Smooth muscle cell (in vitro differentiated cells): ENCODE measurements at regions not wholly inside any gene's neighbourhood (a gene's known extent, or its start where the extent isn't known, plus 50 kb on each side); places are given as distances from the start of the nearest gene placed in this dataset.
A peak's percentile ranks its signal among the peaks of the same experiment; 100 is the strongest.

Source experiments
- DNase-seq: peaks from one replicate; lab custom pipeline; 2025; ENCODE audit not compliant: unreplicated experiment; lab: John Stamatoyannopoulos, UW
- H2AFZ ChIP-seq: fragments of 200-600 bp; sonication (generic); 2 replicates; pipeline ENCODE4 v1.6.0; 2016; ENCODE audit warnings: antibody characterized with exemption, low read depth, mild to moderate bottlenecking
- H3F3A ChIP-seq: fragments of 200-600 bp; sonication (generic); 2 replicates; pipeline ENCODE4 v1.6.0; 2017; ENCODE audit warnings: antibody characterized with exemption, low read depth
- H3K27ac ChIP-seq: fragments of 200-600 bp; sonication (generic); 2 replicates; pipeline ENCODE4 v1.5.1; 2016; ENCODE audit warnings: low read depth, mild to moderate bottlenecking
- H3K27me3 ChIP-seq: fragments of 200-600 bp; sonication (generic); 2 replicates; pipeline ENCODE4 v1.6.1; 2016; ENCODE audit warnings: low read depth, mild to moderate bottlenecking
- H3K36me3 ChIP-seq: fragments of 200-600 bp; sonication (generic); 2 replicates; pipeline ENCODE4 v1.5.1; 2016; ENCODE audit warnings: low read depth
- H3K4me1 ChIP-seq: fragments of 200-600 bp; sonication (generic); 2 replicates; pipeline ENCODE4 v1.5.1; 2016; ENCODE audit warnings: low read depth
- H3K4me2 ChIP-seq: fragments of 200-600 bp; sonication (generic); 2 replicates; pipeline ENCODE4 v1.6.0; 2016; ENCODE audit warnings: mild to moderate bottlenecking
- H3K4me3 ChIP-seq: fragments of 200-600 bp; sonication (generic); 2 replicates; pipeline ENCODE4 v1.5.1; 2016; ENCODE audit warnings: mild to moderate bottlenecking
- H3K79me2 ChIP-seq: fragments of 200-600 bp; sonication (generic); 2 replicates; pipeline ENCODE4 v1.6.0; 2016; ENCODE audit warnings: low read depth, mild to moderate bottlenecking
- H3K9ac ChIP-seq: fragments of 200-600 bp; sonication (generic); 2 replicates; pipeline ENCODE4 v1.6.0; 2016; ENCODE audit warnings: low read depth
- H3K9me3 ChIP-seq: fragments of 200-600 bp; sonication (generic); replicated peaks from 2 replicates; pipeline ENCODE4 v1.5.1; 2016; ENCODE audit warnings: low read depth
- H4K20me1 ChIP-seq: fragments of 200-600 bp; sonication (generic); 2 replicates; pipeline ENCODE4 v1.6.0; 2016; ENCODE audit warnings: low read depth
- WGBS: methylation state at CpG from one replicate; pipeline ENCODE4 v1.1.7; 2016; ENCODE audit warnings: low lambda C conversion rate; 5-methylcytosine and 5-hydroxymethylcytosine counted together
- TF ChIP-seq, protein P1 (sequence below): fragments of 200-600 bp; sonication (generic); IDR thresholded peaks from 2 replicates; pipeline ENCODE4 v1.5.1; 2017; ENCODE audit warnings: borderline replicate concordance, mild to moderate bottlenecking, antibody characterized with exemption; ENCODE audit not compliant: insufficient read depth, poor library complexity, severe bottlenecking

DNA sequence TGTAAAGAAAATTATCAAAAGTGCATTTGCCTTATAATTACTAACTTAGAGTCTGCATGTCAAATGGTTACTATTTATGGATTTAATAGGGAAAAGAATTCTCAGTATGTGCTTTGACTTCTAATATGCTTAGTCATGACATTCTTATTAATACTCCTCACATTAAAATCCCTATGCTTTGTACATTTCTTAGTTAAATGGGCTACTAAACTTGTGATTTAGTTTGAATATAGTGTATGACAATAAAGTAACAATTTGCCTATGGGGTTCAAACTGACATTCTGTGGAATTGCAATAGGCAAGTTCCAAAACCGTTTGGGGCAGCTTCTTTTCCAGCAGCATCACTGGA, 361.9 kb upstream of the TMTC1 start:
- no peaks in the 10 kb centered on the region for H3K27me3 ChIP-seq
- H3K4me3 ChIP-seq, result no peak overlapping the region
- WGBS, result 78% methylated on average over 1 of the region's 1 CpG
- H3K27ac ChIP-seq, result no peak overlapping the region
- H4K20me1 ChIP-seq, result no peaks in the 10 kb centered on the region
- no peak overlapping the region for H3K9ac ChIP-seq
- no peaks in the 10 kb centered on the region for H3F3A ChIP-seq
- no peaks in the 10 kb centered on the region for H3K36me3 ChIP-seq
- H3K9me3 ChIP-seq, result no peaks in the 10 kb centered on the region
- no peak overlapping the region for H3K4me2 ChIP-seq
- H3K4me1 ChIP-seq, result no peaks in the 10 kb centered on the region
- TF ChIP-seq, protein P1, sequence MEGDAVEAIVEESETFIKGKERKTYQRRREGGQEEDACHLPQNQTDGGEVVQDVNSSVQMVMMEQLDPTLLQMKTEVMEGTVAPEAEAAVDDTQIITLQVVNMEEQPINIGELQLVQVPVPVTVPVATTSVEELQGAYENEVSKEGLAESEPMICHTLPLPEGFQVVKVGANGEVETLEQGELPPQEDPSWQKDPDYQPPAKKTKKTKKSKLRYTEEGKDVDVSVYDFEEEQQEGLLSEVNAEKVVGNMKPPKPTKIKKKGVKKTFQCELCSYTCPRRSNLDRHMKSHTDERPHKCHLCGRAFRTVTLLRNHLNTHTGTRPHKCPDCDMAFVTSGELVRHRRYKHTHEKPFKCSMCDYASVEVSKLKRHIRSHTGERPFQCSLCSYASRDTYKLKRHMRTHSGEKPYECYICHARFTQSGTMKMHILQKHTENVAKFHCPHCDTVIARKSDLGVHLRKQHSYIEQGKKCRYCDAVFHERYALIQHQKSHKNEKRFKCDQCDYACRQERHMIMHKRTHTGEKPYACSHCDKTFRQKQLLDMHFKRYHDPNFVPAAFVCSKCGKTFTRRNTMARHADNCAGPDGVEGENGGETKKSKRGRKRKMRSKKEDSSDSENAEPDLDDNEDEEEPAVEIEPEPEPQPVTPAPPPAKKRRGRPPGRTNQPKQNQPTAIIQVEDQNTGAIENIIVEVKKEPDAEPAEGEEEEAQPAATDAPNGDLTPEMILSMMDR, result no peak
- no peaks in the 10 kb centered on the region for H3K79me2 ChIP-seq
- no peak overlapping the region for H2AFZ ChIP-seq
- no peak for DNase-seq

DNA sequence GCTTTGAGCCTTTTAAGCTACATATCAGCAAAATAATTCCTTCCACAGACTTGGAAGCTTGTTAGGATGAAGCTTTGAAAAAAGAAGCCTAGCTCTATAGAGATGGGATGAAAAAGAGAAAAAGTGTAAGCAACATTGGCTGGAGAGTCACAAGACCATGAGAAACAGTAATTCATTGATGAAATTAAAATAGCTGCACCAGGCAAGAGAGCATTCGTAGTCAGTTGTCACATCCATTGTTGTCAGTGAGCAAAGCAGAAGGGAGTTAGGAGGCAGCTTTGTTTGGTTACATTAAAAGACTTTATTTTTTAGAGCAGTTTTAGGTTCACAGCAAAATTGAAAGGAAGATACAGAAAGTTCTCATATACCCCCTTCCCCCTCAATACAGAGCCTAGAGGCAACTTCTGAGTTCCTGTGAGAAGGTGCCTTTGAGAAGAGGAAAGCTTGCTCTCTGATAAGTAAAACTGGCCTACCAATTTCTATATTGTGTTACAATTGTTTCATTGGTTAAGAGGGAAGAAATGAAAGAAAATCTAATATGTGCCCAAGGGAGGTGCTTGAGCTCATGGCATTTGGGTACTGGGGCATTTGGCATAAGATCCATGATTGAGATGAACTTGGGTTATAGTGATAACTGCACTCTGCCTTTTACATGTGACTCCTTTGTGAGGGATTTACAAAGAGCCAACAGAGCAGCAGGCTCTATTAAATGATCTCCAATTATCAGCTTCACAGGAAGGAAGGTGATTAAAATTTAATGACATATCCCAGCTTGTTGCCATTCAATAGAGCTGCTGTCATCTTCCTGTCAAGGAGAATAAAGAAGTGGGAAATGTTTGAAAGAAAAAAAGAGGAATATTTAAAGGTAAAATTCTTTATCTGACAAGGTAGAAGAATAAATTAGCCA, 361.3 kb upstream of the TMTC1 start:
- WGBS, result 80% methylated on average over 1 of the region's 1 CpG
- no peak overlapping the region for H2AFZ ChIP-seq

DNA sequence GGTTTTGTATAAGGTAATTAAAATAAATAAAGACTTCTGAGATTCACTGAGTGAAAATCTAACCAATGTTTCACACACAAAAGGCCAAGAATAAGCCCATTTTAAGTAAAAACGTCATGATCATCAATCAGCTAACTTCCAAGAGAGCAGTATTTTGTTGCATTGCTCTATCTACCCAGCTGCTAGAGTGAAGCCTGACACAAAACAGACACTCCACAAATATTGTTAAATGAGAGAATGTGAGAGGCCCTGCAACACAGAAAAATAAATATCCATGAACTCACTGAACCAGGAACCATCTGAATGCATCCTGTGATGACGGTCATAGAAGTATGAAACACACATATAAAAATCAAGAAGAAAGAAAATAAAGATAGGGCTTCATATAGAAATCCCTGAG, 358.6 kb upstream of the TMTC1 start:
- Histone ChIP-seq H3K4me1 (peaks cover 3% of the 10 kb centered on the region), H3K4me3 (no peak overlapping the region), H3K9me3 (no peaks in the 10 kb centered on the region), H3K27ac (no peak overlapping the region), H3K9ac (no peak overlapping the region), H3K27me3 (no peaks in the 10 kb centered on the region), H3K4me2 (no peak overlapping the region), H2AFZ (peak overlapping the region; percentile 26), H3F3A (no peaks in the 10 kb centered on the region), H3K79me2 (no peaks in the 10 kb centered on the region), H3K36me3 (no peaks in the 10 kb centered on the region), H4K20me1 (no peaks in the 10 kb centered on the region)
- WGBS, result 23% methylated on average over 2 of the region's 2 CpGs
- DNase-seq, result no peak
- TF ChIP-seq, protein P1, result no peak

More for the DNA sequence above, 361.3 kb upstream of the TMTC1 start:
- Histone ChIP-seq H3K4me3 (no peak overlapping the region), H3F3A (no peaks in the 10 kb centered on the region), H3K4me1 (no peaks in the 10 kb centered on the region), H3K79me2 (no peaks in the 10 kb centered on the region), H3K27ac (no peak overlapping the region), H3K4me2 (no peak overlapping the region), H3K27me3 (no peaks in the 10 kb centered on the region), H4K20me1 (no peaks in the 10 kb centered on the region), H3K36me3 (no peaks in the 10 kb centered on the region), H3K9ac (no peak overlapping the region), H3K9me3 (no peaks in the 10 kb centered on the region)
- TF ChIP-seq, protein P1, result no peak
- DNase-seq, result no peak

DNA sequence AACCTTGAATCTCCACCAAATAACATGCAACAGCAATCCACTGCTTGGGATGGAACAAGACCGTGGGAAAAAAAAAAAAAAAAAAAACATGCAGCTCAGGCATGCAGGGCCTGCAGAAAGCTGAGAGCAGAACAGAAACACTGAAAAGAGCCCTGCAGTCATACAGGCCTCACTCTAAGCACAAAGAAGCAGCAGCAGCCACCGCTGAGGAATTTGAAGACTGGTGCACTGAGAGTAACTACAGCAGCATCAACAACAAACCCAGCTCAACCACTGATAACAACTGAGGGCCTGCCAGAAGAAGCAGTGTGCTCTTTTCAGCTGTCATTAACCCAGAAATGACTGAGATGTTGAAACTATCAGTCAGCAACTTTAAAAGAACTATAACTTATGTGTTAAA, 354.7 kb upstream of the TMTC1 start:
- Histone ChIP-seq H3K4me3 (no peak overlapping the region), H3K36me3 (no peaks in the 10 kb centered on the region), H3K4me1 (peaks cover 3% of the 10 kb centered on the region), H3K27ac (no peak overlapping the region), H3K79me2 (no peaks in the 10 kb centered on the region), H3K4me2 (no peak overlapping the region), H3K9me3 (no peaks in the 10 kb centered on the region), H4K20me1 (no peaks in the 10 kb centered on the region), H3K27me3 (no peaks in the 10 kb centered on the region), H3K9ac (no peak overlapping the region), H3F3A (no peaks in the 10 kb centered on the region), H2AFZ (no peak overlapping the region)
- no peak for DNase-seq
- TF ChIP-seq, protein P1, result no peak
- WGBS, result 5% methylated on average over 2 of the region's 2 CpGs
